Karpas-422 (cell line): ENCODE measurements at regions not wholly inside any gene's neighbourhood (a gene's known extent, or its start where the extent isn't known, plus 50 kb on each side); places are given as distances from the start of the nearest gene placed in this dataset.

Experiments
- DNase-seq: peaks from one replicate; pipeline ENCODE4 v3.0.0-alpha.2; 2015
- H2AFZ ChIP-seq: fragments of 200-600 bp; sonication (generic); 2 replicates; pipeline ENCODE4 v1.6.1; 2014; ENCODE audit warnings: antibody characterized with exemption, low read length, mixed read lengths
- H3K27ac ChIP-seq: fragments of 200-600 bp; sonication (generic); 2 replicates; pipeline ENCODE4 v1.5.1; 2014; ENCODE audit warnings: mild to moderate bottlenecking, low read length, moderate library complexity
- H3K27me3 ChIP-seq: fragments of 200-600 bp; sonication (generic); 2 replicates; pipeline ENCODE4 v1.6.1; 2014; ENCODE audit warnings: low read length, mixed read lengths
- H3K36me3 ChIP-seq: fragments of 200-600 bp; sonication (generic); 2 replicates; pipeline ENCODE4 v1.6.1; 2014; ENCODE audit warnings: low read length, mixed read lengths; ENCODE audit not compliant: insufficient read depth
- H3K4me1 ChIP-seq: fragments of 200-600 bp; sonication (generic); 2 replicates; pipeline ENCODE4 v1.6.1; 2014; ENCODE audit warnings: mild to moderate bottlenecking, low read length, mixed read lengths
- H3K4me2 ChIP-seq: fragments of 200-600 bp; sonication (generic); 2 replicates; pipeline ENCODE4 v1.6.1; 2014; ENCODE audit warnings: low read length, low read depth, mild to moderate bottlenecking; ENCODE audit not compliant: poor library complexity, severe bottlenecking
- H3K4me3 ChIP-seq: fragments of 200-600 bp; sonication (generic); 2 replicates; pipeline ENCODE4 v1.5.1; 2014; ENCODE audit warnings: mild to moderate bottlenecking, antibody characterized with exemption, low read length, mixed read lengths
- H3K79me2 ChIP-seq: fragments of 200-600 bp; sonication (generic); 2 replicates; pipeline ENCODE4 v1.6.1; 2014; ENCODE audit warnings: mild to moderate bottlenecking, low read length, mixed read lengths
- H3K9ac ChIP-seq: fragments of 200-600 bp; sonication (generic); 2 replicates; pipeline ENCODE4 v1.6.0; 2014; ENCODE audit warnings: low read length
- H3K9me2 ChIP-seq: fragments of 200-600 bp; sonication (generic), shearing (Covaris generic); replicated peaks from 2 replicates; pipeline ENCODE4 v1.6.0; 2014; ENCODE audit warnings: mild to moderate bottlenecking, low read length, moderate library complexity; ENCODE audit not compliant: insufficient read depth
- H3K9me3 ChIP-seq: fragments of 300-700, 200-600 bp; sonication (generic); 2 replicates; pipeline ENCODE4 v1.6.1; 2014; ENCODE audit warnings: low read length, mixed read lengths
- H4K20me1 ChIP-seq: fragments of 200-600 bp; sonication (generic); 2 replicates; pipeline ENCODE4 v1.6.1; 2014; ENCODE audit warnings: mild to moderate bottlenecking, antibody characterized with exemption, low read length, low read depth; ENCODE audit not compliant: insufficient read depth

GRCh38 chr4:62461961-62462360, 1261.8 kb downstream of the ADGRL3 start:
- H3K4me3 ChIP-seq: no peak overlapping the region
- no peak overlapping the region for H3K27ac ChIP-seq
- H3K9me2 ChIP-seq: no peaks in the 10 kb centered on the region
- H4K20me1 ChIP-seq: no peaks in the 10 kb centered on the region
- no peak for DNase-seq
- no peak overlapping the region for H3K4me2 ChIP-seq
- H2AFZ ChIP-seq: no peak overlapping the region
- H3K9me3 ChIP-seq: peaks cover 27% of the 10 kb centered on the region
- no peaks in the 10 kb centered on the region for H3K4me1 ChIP-seq
- no peaks in the 10 kb centered on the region for H3K79me2 ChIP-seq
- H3K36me3 ChIP-seq: no peaks in the 10 kb centered on the region
- H3K27me3 ChIP-seq: no peaks in the 10 kb centered on the region
- no peak overlapping the region for H3K9ac ChIP-seq

- H3K27me3 ChIP-seq: no peaks in the 10 kb centered on the region
- no peak overlapping the region for H3K27ac ChIP-seq
- H3K4me2 ChIP-seq: no peak overlapping the region
- H3K36me3 ChIP-seq: no peaks in the 10 kb centered on the region
- no peaks in the 10 kb centered on the region for H4K20me1 ChIP-seq
- H3K4me1 ChIP-seq: no peaks in the 10 kb centered on the region
- H3K4me3 ChIP-seq: no peak overlapping the region
- no peak overlapping the region for H2AFZ ChIP-seq
- no peaks in the 10 kb centered on the region for H3K79me2 ChIP-seq
- H3K9me3 ChIP-seq: peaks cover 33% of the 10 kb centered on the region
- H3K9ac ChIP-seq: no peak overlapping the region
- H3K9me2 ChIP-seq: no peaks in the 10 kb centered on the region
- DNase-seq: no peak
These were observed 1260.2 kb downstream of the ADGRL3 start for GRCh38 chr4:62460329-62460728.

GRCh38 chr4:62457356-62457755, 1257.2 kb downstream of the ADGRL3 start:
- DNase-seq: no peak
- peaks cover 35% of the 10 kb centered on the region for H3K9me3 ChIP-seq
- H3K4me2 ChIP-seq: no peak overlapping the region
- no peaks in the 10 kb centered on the region for H3K36me3 ChIP-seq
- no peak overlapping the region for H3K27ac ChIP-seq
- no peaks in the 10 kb centered on the region for H3K79me2 ChIP-seq
- no peaks in the 10 kb centered on the region for H3K4me1 ChIP-seq
- H4K20me1 ChIP-seq: no peaks in the 10 kb centered on the region
- no peaks in the 10 kb centered on the region for H3K9me2 ChIP-seq
- no peaks in the 10 kb centered on the region for H3K27me3 ChIP-seq
- H3K9ac ChIP-seq: no peak overlapping the region
- no peak overlapping the region for H2AFZ ChIP-seq
- H3K4me3 ChIP-seq: no peak overlapping the region

GRCh38 chr4:62455871-62456270, 1255.7 kb downstream of the ADGRL3 start:
- no peaks in the 10 kb centered on the region for H3K27me3 ChIP-seq
- H3K4me3 ChIP-seq: no peak overlapping the region
- H3K79me2 ChIP-seq: no peaks in the 10 kb centered on the region
- no peak overlapping the region for H3K4me2 ChIP-seq
- no peak overlapping the region for H3K27ac ChIP-seq
- no peaks in the 10 kb centered on the region for H3K9me2 ChIP-seq
- H3K9me3 ChIP-seq: peaks cover 35% of the 10 kb centered on the region
- H3K4me1 ChIP-seq: no peaks in the 10 kb centered on the region
- no peak for DNase-seq
- H3K36me3 ChIP-seq: no peaks in the 10 kb centered on the region
- no peak overlapping the region for H3K9ac ChIP-seq
- H4K20me1 ChIP-seq: no peaks in the 10 kb centered on the region
- no peak overlapping the region for H2AFZ ChIP-seq

GRCh38 chr4:62454535-62454934, 1254.4 kb downstream of the ADGRL3 start:
- Histone ChIP-seq H3K9me2 (no peaks in the 10 kb centered on the region), H3K27me3 (no peaks in the 10 kb centered on the region), H3K4me2 (no peak overlapping the region), H3K4me3 (no peak overlapping the region), H3K9me3 (peaks cover 33% of the 10 kb centered on the region), H3K27ac (no peak overlapping the region), H3K36me3 (no peaks in the 10 kb centered on the region), H3K4me1 (no peaks in the 10 kb centered on the region), H4K20me1 (no peaks in the 10 kb centered on the region), H2AFZ (no peak overlapping the region), H3K9ac (no peak overlapping the region), H3K79me2 (no peaks in the 10 kb centered on the region)
- DNase-seq: no peak

- H3K9me3 ChIP-seq: peaks cover 43% of the 10 kb centered on the region
- H2AFZ ChIP-seq: no peak overlapping the region
These were observed 1250.6 kb downstream of the ADGRL3 start for GRCh38 chr4:62450740-62451139.

GRCh38 chr4:62449538-62449937, 1249.4 kb downstream of the ADGRL3 start:
- H3K9me2 ChIP-seq: no peaks in the 10 kb centered on the region
- no peak overlapping the region for H3K4me3 ChIP-seq
- no peak overlapping the region for H2AFZ ChIP-seq
- no peaks in the 10 kb centered on the region for H4K20me1 ChIP-seq
- no peaks in the 10 kb centered on the region for H3K4me1 ChIP-seq
- H3K9ac ChIP-seq: no peak overlapping the region
- no peaks in the 10 kb centered on the region for H3K27me3 ChIP-seq
- no peak for DNase-seq
- no peaks in the 10 kb centered on the region for H3K36me3 ChIP-seq
- no peaks in the 10 kb centered on the region for H3K79me2 ChIP-seq
- H3K27ac ChIP-seq: no peak overlapping the region
- H3K4me2 ChIP-seq: no peak overlapping the region
- H3K9me3 ChIP-seq: peaks cover 38% of the 10 kb centered on the region

More at GRCh38 chr4:62450740-62451139, 1250.6 kb downstream of the ADGRL3 start:
- no peaks in the 10 kb centered on the region for H3K9me2 ChIP-seq
- H4K20me1 ChIP-seq: no peaks in the 10 kb centered on the region
- no peaks in the 10 kb centered on the region for H3K4me1 ChIP-seq
- H3K79me2 ChIP-seq: no peaks in the 10 kb centered on the region
- H3K27ac ChIP-seq: no peak overlapping the region
- no peak overlapping the region for H3K9ac ChIP-seq
- DNase-seq: no peak
- H3K4me2 ChIP-seq: no peak overlapping the region
- no peaks in the 10 kb centered on the region for H3K27me3 ChIP-seq
- no peak overlapping the region for H3K4me3 ChIP-seq
- no peaks in the 10 kb centered on the region for H3K36me3 ChIP-seq

- Histone ChIP-seq H3K9ac (no peak overlapping the region), H3K27me3 (no peaks in the 10 kb centered on the region), H3K4me1 (no peaks in the 10 kb centered on the region), H3K36me3 (no peaks in the 10 kb centered on the region), H4K20me1 (no peaks in the 10 kb centered on the region), H3K79me2 (no peaks in the 10 kb centered on the region), H2AFZ (no peak overlapping the region), H3K9me3 (peaks cover 31% of the 10 kb centered on the region), H3K27ac (no peak overlapping the region), H3K4me2 (no peak overlapping the region), H3K4me3 (no peak overlapping the region), H3K9me2 (no peaks in the 10 kb centered on the region)
- DNase-seq: no peak
These were observed 1248.8 kb downstream of the ADGRL3 start for GRCh38 chr4:62448911-62449310.

GRCh38 chr4:62439051-62439450, 1238.9 kb downstream of the ADGRL3 start:
- Histone ChIP-seq H3K36me3 (no peaks in the 10 kb centered on the region), H3K9me3 (peaks cover 33% of the 10 kb centered on the region), H3K79me2 (no peaks in the 10 kb centered on the region), H3K4me3 (no peak overlapping the region), H4K20me1 (no peaks in the 10 kb centered on the region), H3K9ac (no peak overlapping the region), H3K27ac (no peak overlapping the region), H2AFZ (no peak overlapping the region), H3K4me2 (no peak overlapping the region), H3K4me1 (no peaks in the 10 kb centered on the region), H3K9me2 (no peaks in the 10 kb centered on the region), H3K27me3 (no peaks in the 10 kb centered on the region)
- DNase-seq: no peak
